Tibial nerve (tissue), 4 donors: ENCODE measurements at regions not wholly inside any gene's neighbourhood (a gene's known extent, or its start where the extent isn't known, plus 50 kb on each side); places are given as distances from the start of the nearest gene placed in this dataset.
"Not testable (repeated sequence)": the region's sequence is repeated elsewhere in the genome, so short reads cannot be mapped to it uniquely, and the experiment has no call there.

Source experiments
- DNase-seq, 2 donors: peaks; one replicate each; pipeline ENCODE4 v3.0.0-alpha.2; 2019; ENCODE audit warnings: low spot score in 2 of 2
- H3K27ac ChIP-seq, 4 donors: fragments of 200-600 bp; sonication (generic) in 3 of 4; one replicate each; pipeline ENCODE4 v1.5.1; 2017 to 2019; ENCODE audit warnings: mild to moderate bottlenecking in 1 of 4
- H3K27me3 ChIP-seq, 2 donors: fragments of 200-600 bp; sonication (generic) in 1 of 2; one replicate each; pipeline versions ENCODE4 v1.5.1 to v1.6.0; 2017 to 2019
- H3K36me3 ChIP-seq, 3 donors: fragments of 200-600 bp; sonication (generic); one replicate each; pipeline ENCODE4 v1.5.1; 2018 to 2019
- H3K4me1 ChIP-seq, 4 donors: fragments of 200-600 bp; sonication (generic) in 3 of 4; one replicate each; pipeline ENCODE4 v1.5.1; 2017 to 2019
- H3K4me3 ChIP-seq, 4 donors: fragments of 200-600 bp; sonication (generic) in 3 of 4; one replicate each; pipeline ENCODE4 v1.5.1; 2017 to 2019; ENCODE audit warnings: mild to moderate bottlenecking in 1 of 4, moderate library complexity in 1 of 4
- H3K9me3 ChIP-seq, 4 donors: fragments of 200-600 bp; sonication (generic) in 3 of 4; one replicate each; pipeline ENCODE4 v1.5.1; 2017 to 2019
- EP300 ChIP-seq, 2 donors: sonication (generic); formaldehyde crosslinking; IDR thresholded peaks; one replicate each; pipeline ENCODE4 v1.6.1; 2017; ENCODE audit warnings: antibody characterized with exemption in 2 of 2, mild to moderate bottlenecking in 1 of 2
- POLR2A ChIP-seq, 2 donors: fragments of 450-650 bp; IDR thresholded peaks; one replicate each; pipeline ENCODE4 v1.6.1; 2017; ENCODE audit warnings: antibody characterized with exemption in 2 of 2, mild to moderate bottlenecking in 2 of 2, moderate library complexity in 2 of 2
- WGBS, 2 donors: methylation state at CpG; one replicate each; pipeline ENCODE4 v1.1.5; 2018; 5-methylcytosine and 5-hydroxymethylcytosine counted together
- TF ChIP-seq, protein P1 (sequence below), 5 experiments: fragments of 200-600 bp in 3 of 5; fragments of 450-650 bp in 2 of 5; sonication (generic) in 3 of 5; IDR thresholded peaks; one replicate each; pipeline ENCODE4 v1.5.1; 2016 to 2019; ENCODE audit warnings: antibody characterized with exemption in 5 of 5, mild to moderate bottlenecking in 3 of 5, moderate library complexity in 2 of 5

DNA sequence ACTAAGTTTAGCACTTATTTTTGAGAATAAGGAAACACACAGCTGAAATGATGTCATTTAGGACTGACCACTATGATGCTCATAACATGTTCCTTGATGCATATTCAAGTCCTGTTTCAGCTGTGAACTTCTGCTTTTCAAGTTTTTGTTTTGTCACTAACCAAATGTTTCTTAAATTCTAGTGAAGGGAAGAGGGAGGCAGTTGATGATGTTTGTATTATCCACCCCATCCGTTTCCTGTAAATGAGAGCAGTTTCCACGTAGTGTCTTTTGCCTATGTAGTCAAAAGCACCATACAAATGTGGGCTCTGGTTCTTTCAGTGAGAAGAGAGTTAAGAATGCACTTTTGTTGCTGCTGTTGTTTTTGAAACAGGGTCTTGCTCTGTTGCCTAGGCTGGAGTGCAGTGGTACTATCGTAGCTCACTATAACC is 491.8 kb downstream of the PCNX1 start:
- Histone ChIP-seq H3K27me3 (no peaks in the 10 kb centered on the region), H3K36me3 (no peaks in the 10 kb centered on the region), H3K9me3 (no peaks in the 10 kb centered on the region), H3K27ac (peak overlapping the region in 3 of 4 donors; percentile 63 to 68 (median 66)), H3K4me1 (peaks cover 0 to 46% (median 15%) of the 10 kb centered on the region in 4 donors), H3K4me3 (no peak overlapping the region)
- TF ChIP-seq EP300 (IDR thresholded peaks at IDR 0.05) (peak; percentile 66 to 85), POLR2A (IDR thresholded peaks at IDR 0.05) (no peak)
- DNase-seq: no peak
- 22 to 25% methylated on average over 3 of the region's 3 CpGs for WGBS, 2 donors

DNA sequence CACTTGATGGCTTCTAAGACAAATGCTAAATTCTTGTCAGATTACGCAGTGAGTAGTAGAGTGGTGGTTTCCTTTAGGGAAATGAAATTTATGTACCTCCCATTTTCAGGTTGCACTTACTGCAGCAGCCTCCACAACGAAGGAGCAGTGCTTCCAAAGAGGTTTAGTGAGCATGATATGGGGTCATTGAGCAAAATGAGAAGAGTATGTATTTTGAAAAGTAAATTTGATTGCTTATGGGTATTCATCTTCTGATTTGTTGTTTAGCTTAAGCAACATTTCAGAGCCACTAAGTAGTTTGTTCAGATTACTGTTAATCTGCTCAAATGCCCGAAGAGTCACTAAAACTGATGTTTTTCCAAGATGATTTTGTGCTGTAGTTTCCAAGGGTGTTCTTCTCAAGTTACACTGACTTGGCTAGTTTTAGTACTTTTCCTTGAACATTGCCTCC is 493.6 kb downstream of the PCNX1 start:
- Histone ChIP-seq H3K4me3 (no peak overlapping the region), H3K27ac (peak overlapping the region in 1 of 4 donors; percentile 2), H3K9me3 (no peaks in the 10 kb centered on the region), H3K27me3 (no peaks in the 10 kb centered on the region), H3K36me3 (no peaks in the 10 kb centered on the region), H3K4me1 (peaks cover 0 to 41% (median 15%) of the 10 kb centered on the region in 4 donors)
- no peak for TF ChIP-seq EP300 (IDR thresholded peaks at IDR 0.05)
- TF ChIP-seq, protein P1, sequence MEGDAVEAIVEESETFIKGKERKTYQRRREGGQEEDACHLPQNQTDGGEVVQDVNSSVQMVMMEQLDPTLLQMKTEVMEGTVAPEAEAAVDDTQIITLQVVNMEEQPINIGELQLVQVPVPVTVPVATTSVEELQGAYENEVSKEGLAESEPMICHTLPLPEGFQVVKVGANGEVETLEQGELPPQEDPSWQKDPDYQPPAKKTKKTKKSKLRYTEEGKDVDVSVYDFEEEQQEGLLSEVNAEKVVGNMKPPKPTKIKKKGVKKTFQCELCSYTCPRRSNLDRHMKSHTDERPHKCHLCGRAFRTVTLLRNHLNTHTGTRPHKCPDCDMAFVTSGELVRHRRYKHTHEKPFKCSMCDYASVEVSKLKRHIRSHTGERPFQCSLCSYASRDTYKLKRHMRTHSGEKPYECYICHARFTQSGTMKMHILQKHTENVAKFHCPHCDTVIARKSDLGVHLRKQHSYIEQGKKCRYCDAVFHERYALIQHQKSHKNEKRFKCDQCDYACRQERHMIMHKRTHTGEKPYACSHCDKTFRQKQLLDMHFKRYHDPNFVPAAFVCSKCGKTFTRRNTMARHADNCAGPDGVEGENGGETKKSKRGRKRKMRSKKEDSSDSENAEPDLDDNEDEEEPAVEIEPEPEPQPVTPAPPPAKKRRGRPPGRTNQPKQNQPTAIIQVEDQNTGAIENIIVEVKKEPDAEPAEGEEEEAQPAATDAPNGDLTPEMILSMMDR (IDR thresholded peaks at IDR 0.05): no peak
- TF ChIP-seq POLR2A (IDR thresholded peaks at IDR 0.05): no peak
- no peak for DNase-seq
- WGBS, 2 donors: 40 to 58% methylated on average over 3 of the region's 3 CpGs

DNA sequence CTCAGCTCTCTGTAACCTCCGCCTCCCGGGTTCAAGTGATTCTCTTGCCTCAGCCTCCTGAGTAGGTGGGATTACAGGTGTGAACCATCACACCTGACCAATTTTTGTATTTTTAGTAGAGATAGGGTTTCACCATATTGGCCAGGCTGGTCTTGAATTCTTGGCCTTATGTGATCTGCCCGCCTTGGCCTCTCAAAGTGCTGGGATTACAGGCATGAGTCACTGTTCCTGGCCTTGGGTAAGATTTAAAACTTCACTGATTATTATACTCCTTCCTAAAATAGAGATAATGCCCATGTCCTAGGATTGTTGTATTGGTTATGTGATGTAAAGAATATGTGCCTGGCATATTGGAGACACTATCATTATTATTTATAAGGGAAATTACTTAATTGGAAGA is 495.2 kb downstream of the PCNX1 start:
- H3K9me3 ChIP-seq, DNase-seq, H3K4me3 ChIP-seq, H3K36me3 ChIP-seq, H3K27ac ChIP-seq, H3K27me3 ChIP-seq: not testable (repeated sequence)
- peaks cover 0 to 41% (median 15%) of the 10 kb centered on the region in 4 donors for H3K4me1 ChIP-seq
- 93 to 96% methylated on average over 3 of the region's 3 CpGs for WGBS, 2 donors

DNA sequence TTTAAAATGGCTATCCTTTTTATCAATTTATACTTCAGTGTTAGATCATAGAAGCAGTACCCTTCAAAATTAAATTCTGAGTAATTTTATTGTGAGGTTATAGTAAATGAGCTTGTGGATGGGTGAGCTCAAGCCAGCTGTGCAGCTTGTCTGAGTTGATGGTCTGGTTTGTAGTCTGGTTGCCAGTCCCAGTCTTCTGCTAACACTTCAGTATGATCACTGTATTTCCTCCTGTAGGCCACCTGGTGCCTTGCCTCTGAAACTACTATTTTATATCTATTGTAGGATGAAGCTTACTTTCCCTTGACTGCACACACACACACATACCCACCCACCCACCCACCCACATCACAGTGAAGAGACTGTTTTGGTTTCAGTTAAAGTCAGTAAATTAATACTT is 496.4 kb downstream of the PCNX1 start:
- no peaks in the 10 kb centered on the region for H3K9me3 ChIP-seq
- H3K36me3 ChIP-seq: no peaks in the 10 kb centered on the region
- no peak overlapping the region for H3K4me3 ChIP-seq
- DNase-seq: no peak
- no peak overlapping the region for H3K27ac ChIP-seq
- TF ChIP-seq POLR2A (IDR thresholded peaks at IDR 0.05): no peak
- TF ChIP-seq, protein P1 (IDR thresholded peaks at IDR 0.05): no peak
- no peak for TF ChIP-seq EP300 (IDR thresholded peaks at IDR 0.05)
- H3K27me3 ChIP-seq: no peaks in the 10 kb centered on the region
- peaks cover 0 to 45% (median 12%) of the 10 kb centered on the region in 4 donors for H3K4me1 ChIP-seq

DNA sequence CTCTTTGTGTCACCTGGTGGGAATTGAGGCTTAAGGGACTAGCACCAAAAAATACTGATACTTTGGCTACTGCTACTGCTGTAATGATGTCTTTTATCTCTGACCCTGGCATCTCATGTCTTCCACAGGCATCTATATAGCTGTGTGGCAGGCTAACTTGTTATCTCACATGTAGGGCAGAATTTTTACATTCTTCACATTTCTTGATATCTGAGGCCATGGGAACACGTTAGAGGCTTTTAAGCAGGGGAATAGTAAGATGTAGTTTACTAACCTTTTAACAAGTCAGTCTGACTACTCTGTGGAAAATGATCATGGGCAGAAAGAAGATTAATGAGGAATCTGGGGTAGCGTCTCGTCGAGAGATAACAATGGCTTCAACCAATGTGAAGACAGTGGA is 498.4 kb downstream of the PCNX1 start:
- Histone ChIP-seq H3K9me3 (no peaks in the 10 kb centered on the region), H3K36me3 (no peaks in the 10 kb centered on the region), H3K4me3 (no peak overlapping the region), H3K4me1 (peaks cover 0 to 29% (median 8%) of the 10 kb centered on the region in 4 donors), H3K27ac (no peak overlapping the region), H3K27me3 (no peaks in the 10 kb centered on the region)
- TF ChIP-seq, protein P1 (IDR thresholded peaks at IDR 0.05): no peak
- TF ChIP-seq EP300 (IDR thresholded peaks at IDR 0.05): no peak
- TF ChIP-seq POLR2A (IDR thresholded peaks at IDR 0.05): no peak
- 96% methylated on average over 4 of the region's 4 CpGs for WGBS, 2 donors
- DNase-seq: no peak

DNA sequence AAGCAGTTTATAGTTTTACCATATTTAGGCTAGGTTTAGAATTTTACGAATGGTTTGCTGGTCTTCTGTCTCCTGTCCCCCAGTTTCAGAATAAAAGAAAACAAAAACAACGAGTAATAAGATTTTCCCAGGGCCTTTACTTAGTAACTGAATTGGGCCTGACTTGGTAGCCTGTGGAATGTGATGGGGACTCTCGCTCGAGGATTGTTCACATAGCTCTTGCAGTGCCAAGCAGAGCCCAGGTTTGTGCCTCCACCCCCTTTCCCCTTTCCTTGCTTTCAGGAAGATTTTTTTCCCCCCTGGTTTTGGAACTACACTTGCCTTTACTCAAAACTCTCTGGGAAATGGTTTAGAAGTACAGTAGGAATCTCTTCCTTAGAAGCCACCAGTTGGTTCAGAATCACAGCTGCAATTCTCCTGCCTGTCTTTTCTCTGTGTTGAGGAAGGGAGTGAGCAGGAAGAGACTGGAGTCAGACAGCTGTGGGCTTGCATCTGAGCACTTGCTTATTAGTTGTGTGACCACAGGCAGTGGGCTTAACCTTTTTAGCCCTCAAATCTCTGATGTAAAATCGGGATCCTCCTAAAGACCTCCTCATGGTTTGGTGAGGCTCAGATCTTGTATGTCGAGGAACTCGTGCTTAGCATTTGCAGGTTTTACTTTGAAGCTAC is 501.2 kb downstream of the PCNX1 start:
- TF ChIP-seq, protein P1 (IDR thresholded peaks at IDR 0.05): no peak
- TF ChIP-seq POLR2A (IDR thresholded peaks at IDR 0.05): no peak
- TF ChIP-seq EP300 (IDR thresholded peaks at IDR 0.05): no peak
- no peak for DNase-seq
- WGBS, 2 donors: 51 to 63% methylated on average over 7 of the region's 7 CpGs
- no peaks in the 10 kb centered on the region for H3K27me3 ChIP-seq
- no peaks in the 10 kb centered on the region for H3K9me3 ChIP-seq
- H3K4me1 ChIP-seq: peaks cover 0 to 23% (median 3%) of the 10 kb centered on the region in 4 donors
- H3K36me3 ChIP-seq: no peaks in the 10 kb centered on the region
- H3K4me3 ChIP-seq: no peak overlapping the region
- peak overlapping the region in 1 of 4 donors; percentile 12 for H3K27ac ChIP-seq
